NT2/D1 (cell line): ENCODE measurements at regions not wholly inside any gene's neighbourhood (a gene's known extent, or its start where the extent isn't known, plus 50 kb on each side); places are given as distances from the start of the nearest gene placed in this dataset.

ENCODE experiments used
- SUZ12 ChIP-seq: IDR thresholded peaks from 2 replicates; pipeline ENCODE4 v1.6.1; 2011; ENCODE audit not compliant: insufficient read length, insufficient read depth; ENCODE audit errors: extremely low read depth
- YY1 ChIP-seq: IDR thresholded peaks from 2 replicates; pipeline ENCODE4 v1.6.1; 2011; ENCODE audit not compliant: insufficient read length, insufficient read depth

DNA sequence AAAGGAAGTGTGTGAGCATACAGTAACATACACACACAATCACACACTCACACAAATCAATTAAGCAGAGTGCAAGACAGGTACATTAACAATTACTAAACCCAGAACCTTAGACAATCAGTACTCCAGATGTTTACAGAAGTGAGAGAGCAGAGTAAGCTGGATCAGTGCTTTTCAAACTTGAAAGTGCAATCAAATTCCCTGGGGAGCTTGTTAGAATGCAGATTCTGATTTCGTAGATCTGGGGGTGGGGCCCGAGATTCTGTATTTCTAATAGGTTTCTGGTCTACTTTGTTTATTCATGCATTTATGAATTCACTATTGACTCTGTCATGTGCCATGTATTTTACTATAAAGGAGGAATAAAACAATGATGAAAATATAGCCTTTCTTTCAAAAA, 179.6 kb upstream of the PHYHIPL start:
- TF ChIP-seq SUZ12: no peak
- TF ChIP-seq YY1: no peak
